SU-DHL-6 (cell line): ENCODE measurements at regions not wholly inside any gene's neighbourhood (a gene's known extent, or its start where the extent isn't known, plus 50 kb on each side); places are given as distances from the start of the nearest gene placed in this dataset.

Experiments used
- H2AFZ ChIP-seq: fragments of 200-600 bp; sonication (generic); 2 replicates; pipeline ENCODE4 v1.6.1; 2014; ENCODE audit warnings: low read depth, mild to moderate bottlenecking, moderate library complexity, mixed read lengths, antibody characterized with exemption, low read length; ENCODE audit not compliant: severe bottlenecking
- H3F3A ChIP-seq: fragments of 200-600 bp; shearing (Covaris generic); 2 replicates; pipeline ENCODE4 v1.6.0; 2016; ENCODE audit warnings: antibody characterized with exemption, mild to moderate bottlenecking; ENCODE audit not compliant: insufficient read depth
- H3K27ac ChIP-seq: fragments of 200-600 bp; sonication (generic); 2 replicates; pipeline ENCODE4 v1.5.1; 2016; ENCODE audit warnings: low read depth, mild to moderate bottlenecking, low read length, moderate library complexity, mixed read lengths
- H3K27me3 ChIP-seq: fragments of 200-600 bp; sonication (generic), shearing (Covaris generic); 2 replicates; pipeline ENCODE4 v1.6.0; 2014; ENCODE audit warnings: mild to moderate bottlenecking, low read length
- H3K36me3 ChIP-seq: fragments of 200-600 bp; sonication (generic); 2 replicates; pipeline ENCODE4 v1.6.1; 2014; ENCODE audit warnings: mild to moderate bottlenecking, low read length, mixed read lengths
- H3K4me2 ChIP-seq: fragments of 300-600, 200-600 bp; shearing (Covaris generic), sonication (generic); 2 replicates; pipeline ENCODE4 v1.6.0; 2014; ENCODE audit warnings: low read length, low read depth, mild to moderate bottlenecking; ENCODE audit not compliant: poor library complexity, severe bottlenecking
- H3K4me3 ChIP-seq: fragments of 200-600 bp; sonication (generic); 2 replicates; pipeline ENCODE4 v1.5.1; 2014; ENCODE audit warnings: antibody characterized with exemption, low read length, mild to moderate bottlenecking, mixed read lengths; ENCODE audit not compliant: insufficient read depth, poor library complexity, severe bottlenecking
- H3K79me2 ChIP-seq: fragments of 200-600 bp; sonication (generic); 2 replicates; pipeline ENCODE4 v1.6.1; 2014; ENCODE audit warnings: mild to moderate bottlenecking, low read length, moderate library complexity; ENCODE audit not compliant: insufficient read depth
- H3K9ac ChIP-seq: fragments of 200-600 bp; sonication (generic); 2 replicates; pipeline ENCODE4 v1.7.0; 2014; ENCODE audit warnings: mild to moderate bottlenecking, low read length
- H3K9me2 ChIP-seq: fragments of 200-600 bp; sonication (generic); replicated peaks from 2 replicates; pipeline ENCODE4 v1.6.1; 2014; ENCODE audit warnings: low read length; ENCODE audit not compliant: insufficient read depth
- H3K9me3 ChIP-seq: fragments of 200-600 bp; sonication (generic); 2 replicates; pipeline ENCODE4 v1.6.1; 2014; ENCODE audit warnings: low read length, mixed read lengths; ENCODE audit not compliant: insufficient read depth
- H4K20me1 ChIP-seq: fragments of 200-600 bp; sonication (generic); 2 replicates; pipeline ENCODE4 v1.6.1; 2014; ENCODE audit warnings: low read depth, mild to moderate bottlenecking, antibody characterized with exemption, low read length, moderate library complexity, mixed read lengths
- EZH2phosphoT487 ChIP-seq: fragments of 200-600 bp; sonication (generic), shearing (Covaris generic); conservative IDR thresholded peaks from 2 replicates; pipeline ENCODE4 v1.6.1; 2018; ENCODE audit warnings: mild to moderate bottlenecking, antibody characterized with exemption, low read length, moderate library complexity, mixed read lengths
- TF ChIP-seq, protein P1 (sequence below): fragments of 200-600 bp; sonication (generic); IDR thresholded peaks from one replicate; pipeline ENCODE4 v1.5.1; 2017; ENCODE audit warnings: antibody characterized with exemption, mild to moderate bottlenecking, low read length, moderate library complexity; ENCODE audit not compliant: insufficient read depth, poor library complexity, severe bottlenecking

DNA sequence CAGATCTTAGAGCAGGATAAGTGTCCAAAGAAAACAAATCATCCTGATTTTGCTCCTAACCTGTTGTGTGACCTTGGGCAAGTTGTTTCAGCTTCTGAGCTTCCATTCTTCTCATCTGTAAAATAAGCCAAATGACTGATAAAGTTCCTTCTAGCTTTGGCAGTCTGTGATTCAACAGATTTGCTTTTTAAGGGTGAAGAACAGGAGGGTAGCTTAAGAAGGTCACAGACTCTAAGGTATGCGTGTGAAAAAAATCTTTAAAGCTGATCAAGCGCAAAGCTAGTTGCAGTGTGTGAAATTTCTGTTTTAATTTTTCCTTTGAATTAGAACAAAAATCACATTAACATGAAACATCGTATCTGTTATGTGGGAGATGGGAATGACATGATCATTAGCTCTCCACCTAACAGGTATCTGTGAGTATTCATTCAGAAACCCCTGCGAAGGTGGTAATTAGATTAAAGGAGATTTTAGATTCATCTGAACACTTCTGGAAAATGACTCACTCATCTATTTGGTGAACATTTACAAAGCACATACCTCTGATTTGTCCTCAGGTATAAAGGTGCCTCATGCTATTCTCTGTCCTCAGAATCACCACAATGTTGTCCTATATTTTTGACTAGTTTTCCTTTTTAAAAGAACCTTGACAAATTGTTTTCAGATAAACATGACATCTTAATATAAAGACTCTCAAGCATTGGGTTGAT lies 131.9 kb upstream of the CPM start:
- Histone ChIP-seq H3K9me3 (no peaks in the 10 kb centered on the region), H4K20me1 (no peaks in the 10 kb centered on the region), H3K9ac (no peak overlapping the region), H3K27me3 (no peaks in the 10 kb centered on the region), H3K79me2 (no peaks in the 10 kb centered on the region), H3K36me3 (no peaks in the 10 kb centered on the region), H3K4me2 (no peak overlapping the region), H3K9me2 (no peaks in the 10 kb centered on the region), H3F3A (no peaks in the 10 kb centered on the region), H3K27ac (no peak overlapping the region), H2AFZ (no peak overlapping the region), H3K4me3 (no peak overlapping the region)
- TF ChIP-seq EZH2phosphoT487, result no peak
- TF ChIP-seq, protein P1, sequence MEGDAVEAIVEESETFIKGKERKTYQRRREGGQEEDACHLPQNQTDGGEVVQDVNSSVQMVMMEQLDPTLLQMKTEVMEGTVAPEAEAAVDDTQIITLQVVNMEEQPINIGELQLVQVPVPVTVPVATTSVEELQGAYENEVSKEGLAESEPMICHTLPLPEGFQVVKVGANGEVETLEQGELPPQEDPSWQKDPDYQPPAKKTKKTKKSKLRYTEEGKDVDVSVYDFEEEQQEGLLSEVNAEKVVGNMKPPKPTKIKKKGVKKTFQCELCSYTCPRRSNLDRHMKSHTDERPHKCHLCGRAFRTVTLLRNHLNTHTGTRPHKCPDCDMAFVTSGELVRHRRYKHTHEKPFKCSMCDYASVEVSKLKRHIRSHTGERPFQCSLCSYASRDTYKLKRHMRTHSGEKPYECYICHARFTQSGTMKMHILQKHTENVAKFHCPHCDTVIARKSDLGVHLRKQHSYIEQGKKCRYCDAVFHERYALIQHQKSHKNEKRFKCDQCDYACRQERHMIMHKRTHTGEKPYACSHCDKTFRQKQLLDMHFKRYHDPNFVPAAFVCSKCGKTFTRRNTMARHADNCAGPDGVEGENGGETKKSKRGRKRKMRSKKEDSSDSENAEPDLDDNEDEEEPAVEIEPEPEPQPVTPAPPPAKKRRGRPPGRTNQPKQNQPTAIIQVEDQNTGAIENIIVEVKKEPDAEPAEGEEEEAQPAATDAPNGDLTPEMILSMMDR, result no peak

DNA sequence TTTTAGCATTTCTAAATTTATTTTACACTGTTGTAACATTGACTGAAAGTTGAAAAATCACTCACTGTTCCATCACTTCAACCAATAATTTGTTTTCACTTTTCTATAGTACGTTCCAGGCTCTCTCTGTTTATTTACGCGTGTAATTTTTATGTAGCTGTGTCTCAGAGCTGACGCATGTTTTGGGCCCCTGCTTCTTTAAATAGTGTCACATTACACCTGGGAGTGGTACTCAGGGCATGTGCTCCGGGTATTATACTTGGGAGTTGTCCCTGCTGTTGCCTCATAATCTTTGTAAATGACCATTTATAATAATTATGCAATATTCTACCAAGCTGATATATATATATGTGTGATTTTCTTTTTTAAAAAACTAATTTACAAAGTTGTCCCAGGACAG lies 132.8 kb upstream of the CPM start:
- H4K20me1 ChIP-seq, result no peaks in the 10 kb centered on the region
- no peak overlapping the region for H3K4me3 ChIP-seq
- no peaks in the 10 kb centered on the region for H3F3A ChIP-seq
- H3K9ac ChIP-seq, result no peak overlapping the region
- TF ChIP-seq, protein P1, result no peak
- TF ChIP-seq EZH2phosphoT487, result no peak
- no peaks in the 10 kb centered on the region for H3K9me3 ChIP-seq
- H2AFZ ChIP-seq, result no peak overlapping the region
- no peak overlapping the region for H3K4me2 ChIP-seq
- H3K27ac ChIP-seq, result no peak overlapping the region
- H3K36me3 ChIP-seq, result no peaks in the 10 kb centered on the region
- no peaks in the 10 kb centered on the region for H3K9me2 ChIP-seq
- H3K79me2 ChIP-seq, result no peaks in the 10 kb centered on the region
- H3K27me3 ChIP-seq, result no peaks in the 10 kb centered on the region

DNA sequence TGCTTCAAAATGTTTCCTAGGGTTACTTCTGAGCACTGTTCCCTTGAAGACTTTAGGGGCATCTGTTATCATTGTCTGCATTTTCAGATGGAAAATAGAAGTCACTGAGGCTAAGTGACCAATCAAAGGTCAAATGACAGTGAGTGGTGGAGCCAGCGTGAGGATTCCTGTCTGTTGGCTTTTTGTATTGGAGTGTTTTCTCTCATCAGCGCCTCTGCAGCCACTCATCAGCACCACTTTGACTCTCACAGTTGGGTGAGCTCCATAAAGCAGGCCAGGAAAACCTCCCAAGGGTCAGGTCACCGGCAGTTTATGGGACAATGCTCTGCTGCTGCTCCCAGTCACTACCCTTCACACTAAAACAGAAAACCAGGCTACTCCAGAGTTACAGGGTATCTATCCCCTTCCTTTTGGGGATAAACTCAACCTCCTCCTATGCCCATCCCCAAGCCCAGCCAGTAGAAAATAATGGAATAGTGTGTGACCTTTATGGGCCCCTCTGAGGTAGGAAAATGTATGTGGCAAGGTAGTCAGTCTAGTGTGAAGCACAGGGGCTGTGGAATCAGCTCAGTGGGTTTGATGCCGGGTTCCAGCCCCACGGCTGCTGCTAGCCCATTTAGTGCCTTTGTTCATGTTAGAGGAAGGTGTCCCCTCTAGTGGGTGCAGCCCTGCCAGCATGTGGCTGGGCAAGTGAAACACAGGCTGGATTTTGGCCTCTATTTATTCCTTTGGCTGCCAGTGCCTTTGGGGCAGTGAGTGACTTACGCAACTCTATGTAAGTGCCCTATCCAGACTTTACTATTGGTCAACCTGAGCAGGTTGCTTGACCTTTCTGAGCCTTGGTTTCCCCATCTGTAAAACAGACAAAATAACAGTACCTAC lies 133.8 kb upstream of the CPM start:
- Histone ChIP-seq H3K27me3 (no peaks in the 10 kb centered on the region), H2AFZ (no peak overlapping the region), H3K4me2 (no peak overlapping the region), H3K9ac (no peak overlapping the region), H3K79me2 (no peaks in the 10 kb centered on the region), H3K36me3 (no peaks in the 10 kb centered on the region), H3K4me3 (no peak overlapping the region), H3K9me2 (no peaks in the 10 kb centered on the region), H3K9me3 (no peaks in the 10 kb centered on the region), H3F3A (no peaks in the 10 kb centered on the region), H3K27ac (no peak overlapping the region), H4K20me1 (no peaks in the 10 kb centered on the region)
- TF ChIP-seq, protein P1, result no peak
- no peak for TF ChIP-seq EZH2phosphoT487
